HL-60 (cell line): ENCODE measurements at regions not wholly inside any gene's neighbourhood (a gene's known extent, or its start where the extent isn't known, plus 50 kb on each side); places are given as distances from the start of the nearest gene placed in this dataset.

Experiments
- POLR2AphosphoS5 ChIP-seq: IDR thresholded peaks from 2 replicates; pipeline ENCODE4 v1.6.1; 2012; ENCODE audit warnings: low read depth
- SPI1 ChIP-seq: IDR thresholded peaks from 2 replicates; pipeline ENCODE4 v1.6.1; 2012; ENCODE audit warnings: low read depth, mild to moderate bottlenecking, borderline replicate concordance
- TF ChIP-seq, protein P1 (sequence below): IDR thresholded peaks from one replicate; pipeline ENCODE4 v1.5.1; 2011; ENCODE audit warnings: low read length, control low read depth, inconsistent platforms; ENCODE audit not compliant: insufficient read depth

DNA sequence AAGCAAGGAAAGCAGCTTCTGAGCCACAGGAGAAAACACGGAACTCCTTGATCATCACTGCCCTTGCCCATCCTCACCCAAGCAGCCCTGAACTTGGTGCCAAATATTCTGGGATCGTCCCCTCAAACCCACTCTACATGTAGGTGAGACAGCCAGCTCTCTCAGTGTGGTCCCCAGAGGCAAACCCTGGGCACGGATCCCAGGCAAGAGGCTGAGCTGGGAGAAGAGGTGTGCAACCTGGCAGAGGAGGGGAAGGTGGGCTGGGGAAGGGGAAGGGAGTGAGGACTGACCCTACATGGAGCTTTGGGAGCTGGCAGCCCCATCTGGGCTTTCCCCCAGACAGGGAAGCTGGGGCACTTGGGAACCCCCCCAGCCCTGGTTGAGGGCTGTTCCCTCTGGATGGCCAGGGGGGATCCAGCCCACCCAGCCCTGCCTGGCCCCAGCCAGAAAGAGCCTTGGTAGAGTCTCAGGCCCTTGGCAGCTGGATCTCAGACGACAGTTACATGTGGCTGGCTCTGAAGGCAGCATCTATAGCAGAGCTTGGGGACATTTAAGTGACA, 186.2 kb upstream of the CST7 start:
- TF ChIP-seq POLR2AphosphoS5 = no peak
- TF ChIP-seq SPI1 = no peak
- TF ChIP-seq, protein P1, sequence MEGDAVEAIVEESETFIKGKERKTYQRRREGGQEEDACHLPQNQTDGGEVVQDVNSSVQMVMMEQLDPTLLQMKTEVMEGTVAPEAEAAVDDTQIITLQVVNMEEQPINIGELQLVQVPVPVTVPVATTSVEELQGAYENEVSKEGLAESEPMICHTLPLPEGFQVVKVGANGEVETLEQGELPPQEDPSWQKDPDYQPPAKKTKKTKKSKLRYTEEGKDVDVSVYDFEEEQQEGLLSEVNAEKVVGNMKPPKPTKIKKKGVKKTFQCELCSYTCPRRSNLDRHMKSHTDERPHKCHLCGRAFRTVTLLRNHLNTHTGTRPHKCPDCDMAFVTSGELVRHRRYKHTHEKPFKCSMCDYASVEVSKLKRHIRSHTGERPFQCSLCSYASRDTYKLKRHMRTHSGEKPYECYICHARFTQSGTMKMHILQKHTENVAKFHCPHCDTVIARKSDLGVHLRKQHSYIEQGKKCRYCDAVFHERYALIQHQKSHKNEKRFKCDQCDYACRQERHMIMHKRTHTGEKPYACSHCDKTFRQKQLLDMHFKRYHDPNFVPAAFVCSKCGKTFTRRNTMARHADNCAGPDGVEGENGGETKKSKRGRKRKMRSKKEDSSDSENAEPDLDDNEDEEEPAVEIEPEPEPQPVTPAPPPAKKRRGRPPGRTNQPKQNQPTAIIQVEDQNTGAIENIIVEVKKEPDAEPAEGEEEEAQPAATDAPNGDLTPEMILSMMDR = no peak
